Kidney epithelial cell (primary cell): ENCODE measurements at regions not wholly inside any gene's neighbourhood (a gene's known extent, or its start where the extent isn't known, plus 50 kb on each side); places are given as distances from the start of the nearest gene placed in this dataset.

Experiments
- DNase-seq: peaks from one replicate; pipeline ENCODE4 v3.0.0-alpha.2; 2010; ENCODE audit warnings: low read depth
- H3K27me3 ChIP-seq: 2 replicates; pipeline ENCODE4 v1.6.0; 2011; ENCODE audit warnings: low read length; ENCODE audit not compliant: control insufficient read depth, insufficient read depth
- H3K36me3 ChIP-seq: 2 replicates; pipeline ENCODE4 v1.5.1; 2011; ENCODE audit warnings: low read length; ENCODE audit not compliant: control insufficient read depth, insufficient read depth
- H3K4me3 ChIP-seq: 2 replicates; pipeline ENCODE4 v1.5.1; 2011; ENCODE audit warnings: low read depth, mild to moderate bottlenecking, control low read depth, low read length
- TF ChIP-seq, protein P1 (sequence below): IDR thresholded peaks from 2 replicates; pipeline ENCODE4 v1.5.1; 2011; ENCODE audit warnings: mild to moderate bottlenecking, moderate library complexity, low read length, control low read depth, inconsistent platforms; ENCODE audit not compliant: insufficient read depth, poor library complexity, severe bottlenecking

- Histone ChIP-seq H3K4me3 (no peak overlapping the region), H3K27me3 (no peaks in the 10 kb centered on the region), H3K36me3 (no peaks in the 10 kb centered on the region)
- TF ChIP-seq, protein P1, sequence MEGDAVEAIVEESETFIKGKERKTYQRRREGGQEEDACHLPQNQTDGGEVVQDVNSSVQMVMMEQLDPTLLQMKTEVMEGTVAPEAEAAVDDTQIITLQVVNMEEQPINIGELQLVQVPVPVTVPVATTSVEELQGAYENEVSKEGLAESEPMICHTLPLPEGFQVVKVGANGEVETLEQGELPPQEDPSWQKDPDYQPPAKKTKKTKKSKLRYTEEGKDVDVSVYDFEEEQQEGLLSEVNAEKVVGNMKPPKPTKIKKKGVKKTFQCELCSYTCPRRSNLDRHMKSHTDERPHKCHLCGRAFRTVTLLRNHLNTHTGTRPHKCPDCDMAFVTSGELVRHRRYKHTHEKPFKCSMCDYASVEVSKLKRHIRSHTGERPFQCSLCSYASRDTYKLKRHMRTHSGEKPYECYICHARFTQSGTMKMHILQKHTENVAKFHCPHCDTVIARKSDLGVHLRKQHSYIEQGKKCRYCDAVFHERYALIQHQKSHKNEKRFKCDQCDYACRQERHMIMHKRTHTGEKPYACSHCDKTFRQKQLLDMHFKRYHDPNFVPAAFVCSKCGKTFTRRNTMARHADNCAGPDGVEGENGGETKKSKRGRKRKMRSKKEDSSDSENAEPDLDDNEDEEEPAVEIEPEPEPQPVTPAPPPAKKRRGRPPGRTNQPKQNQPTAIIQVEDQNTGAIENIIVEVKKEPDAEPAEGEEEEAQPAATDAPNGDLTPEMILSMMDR: no peak
- no peak for DNase-seq
Measured at GRCh38 chr5:34511063-34511462, 145.1 kb upstream of the RAI14 start.

GRCh38 chr5:34511481-34511880, 144.6 kb upstream of the RAI14 start:
- Histone ChIP-seq H3K4me3 (no peak overlapping the region), H3K36me3 (no peaks in the 10 kb centered on the region), H3K27me3 (no peaks in the 10 kb centered on the region)
- TF ChIP-seq, protein P1: no peak
- DNase-seq: no peak

GRCh38 chr5:34511915-34512314, 144.2 kb upstream of the RAI14 start:
- no peaks in the 10 kb centered on the region for H3K27me3 ChIP-seq
- DNase-seq: no peak
- TF ChIP-seq, protein P1: no peak
- no peaks in the 10 kb centered on the region for H3K36me3 ChIP-seq
- no peak overlapping the region for H3K4me3 ChIP-seq

GRCh38 chr5:34516166-34516565, 140.0 kb upstream of the RAI14 start:
- H3K36me3 ChIP-seq: no peaks in the 10 kb centered on the region
- no peaks in the 10 kb centered on the region for H3K27me3 ChIP-seq
- TF ChIP-seq, protein P1: no peak
- no peak for DNase-seq
- no peak overlapping the region for H3K4me3 ChIP-seq

- TF ChIP-seq, protein P1: no peak
- Histone ChIP-seq H3K4me3 (no peak overlapping the region), H3K27me3 (no peaks in the 10 kb centered on the region), H3K36me3 (no peaks in the 10 kb centered on the region)
- no peak for DNase-seq
Measured at GRCh38 chr5:34516686-34517085, 139.4 kb upstream of the RAI14 start.

DNA sequence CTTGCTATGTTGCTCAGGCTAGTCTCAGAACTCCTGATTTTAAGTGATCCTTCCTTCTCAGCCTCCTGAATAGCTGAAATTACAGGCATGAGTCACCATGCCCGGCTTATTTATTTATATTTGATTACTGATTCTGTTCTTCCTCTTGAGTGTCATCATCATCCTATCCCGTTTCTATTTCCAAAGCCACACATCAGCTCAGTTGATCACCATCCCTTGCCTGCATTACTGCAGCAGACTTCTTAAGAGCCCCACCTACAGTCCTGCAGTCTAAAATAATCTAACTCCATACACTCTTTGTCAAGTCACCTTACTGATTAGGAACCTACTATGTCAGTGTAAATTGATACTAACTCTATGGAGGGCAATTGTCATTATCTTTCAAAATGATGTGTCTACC, 138.9 kb upstream of the RAI14 start:
- TF ChIP-seq, protein P1: no peak
- Histone ChIP-seq H3K4me3 (no peak overlapping the region), H3K36me3 (no peaks in the 10 kb centered on the region), H3K27me3 (no peaks in the 10 kb centered on the region)
- no peak for DNase-seq
